Activated naive CD4-positive, alpha-beta T cell (primary cell): ENCODE measurements at regions not wholly inside any gene's neighbourhood (a gene's known extent, or its start where the extent isn't known, plus 50 kb on each side); places are given as distances from the start of the nearest gene placed in this dataset.
"Not testable (repeated sequence)": the region's sequence is repeated elsewhere in the genome, so short reads cannot be mapped to it uniquely, and the experiment has no call there.

ENCODE experiments used
- DNase-seq, 4 experiments: peaks; one replicate each; lab custom pipeline; 2025; lab: John Stamatoyannopoulos, UW

DNA sequence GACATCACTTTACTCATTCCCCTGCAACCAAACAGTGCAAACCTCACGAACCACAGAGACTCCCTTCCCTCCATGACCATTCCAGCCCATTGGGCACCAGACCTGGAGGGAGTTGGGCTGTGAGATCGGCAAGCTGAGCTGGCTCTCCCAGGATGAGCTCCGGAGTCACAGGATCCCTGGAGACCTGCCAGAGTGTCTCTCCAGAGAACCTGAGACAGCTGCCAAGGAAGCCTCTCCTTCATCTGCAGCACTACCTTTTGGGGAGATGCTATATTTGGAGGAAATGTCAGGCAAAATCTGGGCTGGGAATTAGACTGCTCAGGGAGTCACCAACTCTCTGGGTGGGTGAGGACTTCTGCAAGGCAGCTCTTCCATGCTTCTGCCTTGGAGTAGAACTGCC, 417.4 kb downstream of the TNS1 start:
- no peak for DNase-seq

GRCh38 chr2:217580407-217580806, 422.4 kb downstream of the TNS1 start:
- DNase-seq: not testable (repeated sequence)

GRCh38 chr2:217573571-217573970, 429.2 kb downstream of the TNS1 start:
- no peak for DNase-seq

GRCh38 chr2:217570394-217570793, 432.4 kb downstream of the TNS1 start:
- no peak for DNase-seq

DNA sequence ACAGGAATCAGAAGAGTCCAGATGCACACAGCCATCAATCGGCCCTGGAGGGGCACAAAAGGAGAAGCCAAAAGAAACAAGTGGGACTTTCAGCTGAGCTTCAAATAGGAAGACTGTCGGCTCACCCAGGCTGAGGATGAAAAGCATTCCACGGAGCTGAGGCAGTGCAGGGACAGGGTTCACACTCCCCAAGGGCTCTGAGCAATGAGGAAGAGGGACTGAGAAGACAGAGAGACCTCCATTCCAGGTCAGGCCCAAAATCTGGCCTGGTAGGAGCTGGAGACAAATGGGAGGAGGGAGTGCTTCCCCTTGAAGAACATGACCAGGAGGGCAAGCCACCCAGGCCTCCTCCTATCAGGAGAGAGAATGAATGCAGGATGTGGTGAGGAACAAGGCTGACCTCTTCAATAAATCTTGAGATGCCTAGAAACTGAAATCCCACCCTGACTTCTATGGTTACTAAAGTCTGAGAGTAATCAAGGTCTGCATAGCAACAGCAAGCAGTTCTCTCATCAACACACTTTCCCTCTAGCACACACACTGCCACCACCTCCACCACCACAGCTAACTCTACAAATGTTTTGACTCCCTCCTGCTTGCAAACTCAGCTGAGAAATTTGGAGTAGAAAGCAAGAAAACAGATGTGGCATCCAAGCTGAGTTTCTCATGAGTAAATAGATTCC, 434.4 kb downstream of the TNS1 start:
- no peak for DNase-seq

- no peak for DNase-seq
These were observed 439.2 kb downstream of the TNS1 start for GRCh38 chr2:217563565-217563964.

DNA sequence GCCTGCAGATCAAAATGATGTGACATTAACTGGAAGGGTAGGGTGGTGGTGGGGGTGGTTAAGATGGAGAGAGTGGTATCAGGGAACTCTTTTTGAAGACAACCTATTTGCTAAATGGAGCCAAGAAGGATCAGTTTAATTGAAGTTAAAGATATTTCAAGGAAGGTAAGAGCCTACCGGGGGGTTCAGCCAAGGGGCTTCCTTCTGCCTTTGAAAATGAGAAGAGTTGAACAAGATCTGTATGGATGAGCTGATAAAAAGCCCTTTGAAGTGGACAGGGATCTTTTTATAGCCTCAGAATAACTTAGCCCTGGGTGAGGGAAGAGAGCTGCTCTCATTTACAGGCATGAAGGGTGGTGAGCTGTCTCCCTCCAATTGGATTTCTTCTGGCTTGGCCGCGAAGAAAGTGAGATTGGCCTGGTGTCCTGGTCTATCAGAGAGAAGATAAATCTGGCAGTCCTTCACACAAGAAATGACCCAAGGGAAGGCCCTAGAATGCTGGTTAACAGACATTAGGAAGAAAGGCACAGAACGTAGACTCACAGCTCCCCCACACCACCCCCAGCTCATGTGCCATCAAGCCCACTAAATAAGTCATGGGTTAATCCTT, 439.8 kb downstream of the TNS1 start:
- no peak for DNase-seq

- DNase-seq: no peak
These were observed 443.7 kb downstream of the TNS1 start for GRCh38 chr2:217559084-217559483.

- DNase-seq: no peak
These were observed 447.5 kb downstream of the TNS1 start for GRCh38 chr2:217555081-217555876.

- no peak for DNase-seq
These were observed 449.1 kb downstream of the TNS1 start for GRCh38 chr2:217553679-217554078.

DNA sequence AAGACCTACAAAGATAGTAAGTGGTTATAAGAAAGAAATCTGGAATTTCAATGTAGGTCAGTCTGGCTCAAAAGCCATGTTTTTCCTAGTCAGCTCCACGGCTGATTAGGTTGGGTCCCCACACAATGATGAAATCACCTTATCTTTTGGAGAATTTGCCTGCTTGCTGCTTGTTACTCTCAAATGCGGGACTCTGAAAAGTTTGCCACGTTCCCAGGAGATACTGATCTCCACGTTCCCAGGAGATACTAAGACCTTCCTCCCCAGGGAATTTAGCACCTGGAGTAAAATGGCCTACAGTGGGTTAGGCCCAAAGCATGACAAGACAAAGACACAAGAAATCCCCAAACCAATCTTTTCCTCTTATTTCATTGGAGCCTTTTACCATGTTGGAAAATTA, 449.6 kb downstream of the TNS1 start:
- no peak for DNase-seq

DNA sequence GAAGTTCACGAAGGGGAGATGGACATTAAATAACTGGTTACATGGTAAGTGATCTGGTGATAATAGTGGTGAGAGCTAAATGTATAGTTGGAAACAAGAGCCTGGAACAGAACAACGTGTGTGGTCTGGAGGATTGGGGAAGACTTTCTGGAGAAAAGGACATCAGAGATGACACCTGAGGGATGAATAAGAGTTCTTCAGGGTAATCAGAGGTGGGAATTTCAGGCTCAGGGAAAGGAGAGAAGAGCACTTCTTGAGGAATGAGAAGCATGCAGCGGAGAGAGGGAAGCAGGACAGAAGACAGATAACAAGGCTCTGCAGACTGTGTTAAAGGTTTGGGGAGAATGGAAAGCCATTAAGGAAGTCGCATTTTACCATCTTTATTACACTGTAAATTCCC, 450.7 kb downstream of the TNS1 start:
- DNase-seq: no peak

DNA sequence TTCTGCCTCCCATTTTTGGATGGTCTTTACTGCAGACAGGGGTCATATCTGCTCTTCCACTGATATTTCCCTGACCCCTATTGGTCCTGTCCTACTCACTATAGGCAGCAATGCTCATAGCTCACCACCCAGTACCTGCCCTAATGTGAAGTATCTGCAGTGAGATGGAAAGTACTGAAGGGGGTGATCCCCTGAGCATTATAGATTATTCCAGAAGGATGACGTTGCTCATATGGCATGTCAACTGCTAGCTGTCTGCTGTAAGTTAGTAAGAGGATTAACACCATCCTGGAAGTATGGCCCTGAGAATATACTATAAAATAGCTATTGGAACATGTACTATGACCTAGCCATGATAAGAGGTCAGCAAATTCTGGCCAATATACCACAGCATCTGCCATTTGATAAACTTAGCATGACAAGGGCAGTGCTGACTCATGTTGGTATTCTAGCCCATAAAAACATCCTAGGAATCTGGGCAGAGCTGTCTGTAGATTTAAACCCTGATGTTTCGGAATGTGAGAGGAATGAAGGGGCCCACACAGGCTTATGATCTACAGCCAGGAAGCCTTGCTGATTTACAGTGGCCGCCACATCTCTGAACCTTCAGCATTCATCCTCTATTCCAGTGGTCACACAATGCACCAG, 451.4 kb downstream of the TNS1 start:
- no peak for DNase-seq

- DNase-seq: no peak
These were observed 463.7 kb downstream of the TNS1 start for GRCh38 chr2:217539126-217539525.

DNA sequence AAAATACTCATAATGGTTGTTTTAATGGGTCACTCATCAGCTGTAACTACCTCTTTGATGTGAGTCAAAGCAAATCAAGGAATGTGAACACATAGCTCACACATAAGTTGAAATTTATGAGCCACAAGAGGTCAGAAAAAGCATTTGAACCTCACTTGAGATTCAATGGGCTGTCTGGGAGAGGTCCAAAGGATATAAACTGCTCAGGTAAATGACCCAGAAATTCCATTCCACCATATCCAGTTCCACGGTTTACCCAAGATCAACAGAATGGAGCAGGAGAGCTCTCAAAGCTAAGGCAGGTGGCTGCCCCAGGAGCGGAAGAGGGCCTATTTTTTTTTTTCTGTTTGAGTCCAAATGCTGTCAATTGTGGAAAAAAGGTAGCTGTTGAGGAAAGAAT, 464.1 kb downstream of the TNS1 start:
- no peak for DNase-seq

DNA sequence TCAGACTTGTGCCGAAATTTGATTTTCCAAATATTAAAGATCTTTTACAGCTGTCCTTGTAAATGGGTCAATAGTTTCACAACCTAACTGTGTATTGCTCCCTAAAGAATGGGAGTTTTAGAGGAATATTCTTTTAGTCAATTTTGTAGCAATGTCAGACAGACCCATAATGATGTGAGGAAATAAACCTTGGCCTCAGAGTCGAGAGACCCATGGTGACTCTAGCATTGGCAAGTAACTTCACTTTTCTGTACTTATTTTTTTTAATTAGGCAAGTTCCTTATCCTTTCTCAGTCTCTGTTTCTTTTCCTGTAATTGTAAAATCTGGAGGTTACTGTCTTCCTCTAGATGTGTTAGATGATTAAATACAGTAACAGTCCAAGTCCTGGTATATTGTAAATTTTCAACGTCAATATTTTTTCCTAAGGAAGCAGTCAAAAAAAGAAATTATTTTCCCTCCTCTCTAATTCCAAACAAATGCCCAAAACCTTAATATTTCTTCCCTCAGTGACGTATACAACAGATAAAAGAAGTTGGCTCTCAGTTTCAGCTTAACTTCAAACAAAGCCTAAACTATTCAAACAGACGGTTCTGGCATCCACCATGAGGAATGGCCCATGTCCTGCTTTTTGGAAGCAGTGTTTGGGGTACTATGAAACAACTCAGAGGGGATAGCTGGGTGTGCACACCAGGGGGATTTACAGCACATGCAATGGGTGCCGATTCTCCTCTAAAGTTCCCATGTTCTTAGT, 466.7 kb downstream of the TNS1 start:
- no peak for DNase-seq

- DNase-seq: no peak
These were observed 472.3 kb downstream of the TNS1 start for GRCh38 chr2:217530392-217531090.

DNA sequence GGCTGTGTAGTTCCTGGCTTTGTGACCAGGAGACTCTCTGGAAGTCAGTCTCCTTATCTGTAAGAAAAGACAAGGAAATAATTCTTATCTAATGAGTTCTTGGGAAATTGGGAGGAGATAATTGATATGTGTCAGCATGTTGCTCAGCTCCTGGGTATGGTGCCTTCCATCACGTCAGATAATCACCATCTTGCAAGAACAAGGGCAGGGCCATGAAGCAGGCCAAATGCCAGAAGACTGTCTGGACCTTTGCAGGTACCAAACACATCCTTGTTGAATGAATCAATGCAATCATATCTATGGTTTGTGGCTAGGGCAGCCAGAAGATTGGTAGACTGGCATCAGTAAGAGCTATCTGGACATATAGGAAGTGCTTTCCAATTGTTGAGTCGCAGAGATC, 473.5 kb downstream of the TNS1 start:
- no peak for DNase-seq

DNA sequence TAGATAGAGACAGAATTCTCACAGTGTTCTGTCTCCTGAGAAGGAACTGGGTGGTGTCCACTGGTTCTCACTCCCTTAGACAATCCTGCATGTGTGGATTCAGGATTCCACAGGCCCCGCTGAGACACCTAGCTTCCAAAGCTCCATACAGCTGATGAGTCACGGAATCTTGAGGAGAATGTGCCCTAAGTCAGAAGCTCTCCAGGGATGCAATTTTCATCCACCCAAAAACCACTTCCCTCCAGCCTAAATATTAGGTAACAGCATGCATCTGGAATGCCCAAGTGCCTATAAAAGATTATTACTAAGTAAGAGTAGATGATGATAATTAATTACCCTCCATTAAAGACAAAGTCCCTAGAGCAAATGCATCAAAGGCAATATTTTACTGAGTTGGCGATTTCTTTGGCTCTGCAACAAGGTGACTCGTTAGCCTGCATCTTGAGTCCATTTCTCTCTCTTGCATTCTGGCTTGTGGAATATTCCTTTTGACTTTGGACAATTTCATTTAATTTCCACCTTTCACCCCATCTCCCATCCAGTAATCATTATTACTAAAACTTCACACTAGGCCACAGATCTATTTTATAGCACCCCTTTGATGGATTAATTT, 475.1 kb downstream of the TNS1 start:
- DNase-seq: no peak

DNA sequence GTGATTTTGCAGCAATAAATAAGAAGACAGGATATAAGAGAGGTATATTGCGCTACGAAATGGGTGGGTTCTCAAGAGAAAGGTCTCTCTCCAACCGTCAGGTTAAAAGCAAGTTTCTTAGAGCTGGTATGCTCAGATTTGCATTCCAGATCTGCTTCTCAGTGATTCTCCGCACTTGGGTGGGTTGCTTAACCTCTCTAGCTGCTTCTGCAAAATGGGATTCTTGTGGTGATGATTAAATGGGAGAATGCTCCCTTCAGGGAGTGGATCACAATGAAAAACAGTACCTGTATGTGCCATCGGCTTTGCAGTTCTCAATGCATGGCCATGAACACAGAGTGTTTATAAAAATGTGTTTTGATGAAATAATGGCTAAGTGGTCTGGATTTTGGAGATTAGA, 477.7 kb downstream of the TNS1 start:
- no peak for DNase-seq

GRCh38 chr2:217523286-217523685, 479.5 kb downstream of the TNS1 start:
- DNase-seq: no peak
